HCT116 (cell line): ENCODE measurements at regions not wholly inside any gene's neighbourhood (a gene's known extent, or its start where the extent isn't known, plus 50 kb on each side); places are given as distances from the start of the nearest gene placed in this dataset.

ENCODE experiments used
- ATAC-seq: fragments of 200-7000 bp; cut with Tn5 transposase; 2 replicates; pipeline ENCODE4 v1.9.1; 2020; ENCODE audit warnings: mild to moderate bottlenecking, moderate library complexity
- BruUV-seq: library from RNA; stranded (reverse); fragments of 400-500 nt; replicated peaks from 2 replicates; lab custom pipeline; 2021; lab: Mats Ljungman, UMichigan
- CTCF ChIA-PET: fragments of 300-600 bp; sonication (Branson Sonifier 250); formaldehyde crosslinking; loops from one replicate; lab custom pipeline; 2021; ENCODE audit warnings: antibody characterized with exemption; lab: Charles Lee
- POLR2A ChIA-PET: fragments of 300-600, 350-600 bp; sonication (Branson Sonifier 250); formaldehyde crosslinking; loops from one replicate; lab custom pipeline; 2021; ENCODE audit warnings: antibody characterized with exemption; lab: Charles Lee
- RAD21 ChIA-PET, 2 experiments: fragments of 300-600 bp; sonication (Branson Sonifier 250); formaldehyde crosslinking; loops; one replicate each; lab custom pipeline; 2023; ENCODE audit warnings: low total read pairs in 2 of 2; ENCODE audit not compliant: uncharacterized antibody in 2 of 2, unreplicated experiment in 2 of 2, low non-redundant PET in 1 of 2; lab: Charles Lee
- DNase-seq: peaks from one replicate; pipeline ENCODE4 v3.0.0-alpha.2; 2010; ENCODE audit warnings: low read depth, low spot score
- H2AFZ ChIP-seq: fragments of 200-600 bp; shearing (Covaris generic), sonication (generic); 2 replicates; pipeline ENCODE4 v1.6.1; 2017; ENCODE audit warnings: low read depth, mixed run types, mixed read lengths, antibody characterized with exemption, low read length; ENCODE audit not compliant: poor library complexity, severe bottlenecking
- H3K27ac ChIP-seq: 2 replicates; pipeline ENCODE4 v1.5.1; 2012; ENCODE audit warnings: low read depth, low read length
- H3K27me3 ChIP-seq: fragments of 200-600 bp; sonication (generic); 2 replicates; pipeline ENCODE4 v1.6.1; 2016; ENCODE audit warnings: mixed run types, low read length, mixed read lengths; ENCODE audit not compliant: insufficient read depth
- H3K36me3 ChIP-seq, 2 experiments: fragments of 200-500 bp in 1 of 2; fragments of 200-600 bp in 1 of 2; sonication (Bioruptor generic) in 1 of 2; sonication (generic) in 1 of 2; 2 replicates each; pipeline versions ENCODE4 v1.5.1 to v1.6.1; 2014 to 2016; ENCODE audit warnings: low read length in 2 of 2, inconsistent platforms in 1 of 2, mixed read lengths in 1 of 2, mixed run types in 1 of 2; ENCODE audit not compliant: insufficient read depth in 2 of 2, control insufficient read depth in 1 of 2
- H3K4me1 ChIP-seq, 2 experiments: fragments of 200-600 bp in 1 of 2; sonication (generic) in 1 of 2; 2 replicates each; pipeline versions ENCODE4 v1.5.1 to v1.6.1; 2012 to 2017; ENCODE audit warnings: low read length in 2 of 2, inconsistent platforms in 1 of 2, mild to moderate bottlenecking in 1 of 2, mixed read lengths in 1 of 2, mixed run types in 1 of 2, moderate library complexity in 1 of 2; ENCODE audit not compliant: insufficient read depth in 2 of 2, control insufficient read depth in 1 of 2
- H3K4me2 ChIP-seq: fragments of 200-600 bp; sonication (generic); 2 replicates; pipeline ENCODE4 v1.6.1; 2017; ENCODE audit warnings: mixed run types, low read length, mixed read lengths
- H3K4me3 ChIP-seq, 2 experiments: fragments of 200-600 bp in 1 of 2; sonication (generic) in 1 of 2; replicated peaks in 1 of 2; 2 replicates each; pipeline ENCODE4 v1.5.1; 2011 to 2016; ENCODE audit warnings: low read length in 2 of 2, control low read depth in 1 of 2, low read depth in 1 of 2, mild to moderate bottlenecking in 1 of 2, mixed read lengths in 1 of 2, mixed run types in 1 of 2
- H3K79me2 ChIP-seq: fragments of 200-600 bp; sonication (generic); 2 replicates; pipeline ENCODE4 v1.6.1; 2017; ENCODE audit warnings: mild to moderate bottlenecking, mixed run types, low read length, moderate library complexity, mixed read lengths; ENCODE audit not compliant: insufficient read depth
- H3K9ac ChIP-seq: fragments of 200-600 bp; sonication (generic); 2 replicates; pipeline ENCODE4 v1.6.1; 2016; ENCODE audit warnings: low read length, mixed read lengths
- H3K9me2 ChIP-seq: fragments of 200-600 bp; sonication (generic), shearing (Covaris generic); 2 replicates; pipeline ENCODE4 v1.6.1; 2017; ENCODE audit warnings: mixed run types, mild to moderate bottlenecking, moderate library complexity; ENCODE audit not compliant: insufficient read depth
- H3K9me3 ChIP-seq, 2 experiments: fragments of 200-500 bp in 1 of 2; fragments of 200-600 bp in 1 of 2; sonication (Bioruptor generic) in 1 of 2; sonication (generic) in 1 of 2; 2 replicates each; pipeline ENCODE4 v1.6.1; 2014 to 2017; ENCODE audit warnings: low read length in 2 of 2, mixed read lengths in 2 of 2, inconsistent platforms in 1 of 2, low read depth in 1 of 2, mild to moderate bottlenecking in 1 of 2, mixed run types in 1 of 2, moderate library complexity in 1 of 2; ENCODE audit not compliant: control insufficient read depth in 1 of 2, insufficient read depth in 1 of 2
- H4K20me1 ChIP-seq: fragments of 200-600 bp; sonication (generic), shearing (Covaris generic); 2 replicates; pipeline ENCODE4 v1.6.1; 2017; ENCODE audit warnings: mixed run types, mild to moderate bottlenecking, moderate library complexity; ENCODE audit not compliant: insufficient read depth
- CEBPB ChIP-seq: IDR thresholded peaks from 2 replicates; pipeline ENCODE4 v1.6.1; 2012; ENCODE audit warnings: low read depth
- POLR2AphosphoS5 ChIP-seq: IDR thresholded peaks from 2 replicates; pipeline ENCODE4 v1.6.1; 2011; ENCODE audit warnings: mild to moderate bottlenecking, low read depth, low read length, moderate library complexity
- RAD21 ChIP-seq: IDR thresholded peaks from 2 replicates; pipeline ENCODE4 v1.6.1; 2012; ENCODE audit warnings: low read depth, mild to moderate bottlenecking
- SP1 ChIP-seq: IDR thresholded peaks from 2 replicates; pipeline ENCODE4 v1.6.1; 2012; ENCODE audit warnings: low read depth
- SRF ChIP-seq: IDR thresholded peaks from 2 replicates; pipeline ENCODE4 v1.6.1; 2012; ENCODE audit warnings: low read depth
- TCF7L2 ChIP-seq: IDR thresholded peaks from 2 replicates; pipeline ENCODE4 v1.7.0; 2011; ENCODE audit warnings: borderline replicate concordance, inconsistent platforms; ENCODE audit not compliant: insufficient read depth, insufficient read length; ENCODE audit errors: extremely low read depth
- YY1 ChIP-seq: IDR thresholded peaks from 2 replicates; pipeline ENCODE4 v1.6.1; 2011; ENCODE audit warnings: low read length, low read depth, moderate library complexity, mild to moderate bottlenecking; ENCODE audit not compliant: insufficient replicate concordance; ENCODE audit errors: extremely low read depth
- ZBTB33 ChIP-seq: IDR thresholded peaks from 2 replicates; pipeline ENCODE4 v1.6.1; 2011; ENCODE audit warnings: mild to moderate bottlenecking, low read length, moderate library complexity; ENCODE audit not compliant: insufficient replicate concordance; ENCODE audit errors: extremely low read depth
- ZFX ChIP-seq: fragments of 450-650 bp; IDR thresholded peaks from 2 replicates; pipeline ENCODE4 v1.6.1; 2017
- intact Hi-C: fragments of 100-400 bp; cut with micrococcal nuclease; formaldehyde crosslinking; loops from 2 replicates; pipeline ENCODE4 v1.10.0; 2022
- TF ChIP-seq, protein P1 (sequence below), 3 experiments: fragments of 200-600 bp in 1 of 3; sonication (generic) in 1 of 3; IDR thresholded peaks in 2 of 3; conservative IDR thresholded peaks in 1 of 3; 2 replicates each; pipeline ENCODE4 v1.5.1; 2012 to 2017; ENCODE audit warnings: low read depth in 2 of 3, low read length in 2 of 3, antibody characterized with exemption in 1 of 3, borderline replicate concordance in 1 of 3, control low read depth in 1 of 3, mild to moderate bottlenecking in 1 of 3, mixed read lengths in 1 of 3, mixed run types in 1 of 3, moderate library complexity in 1 of 3; ENCODE audit not compliant: insufficient read depth in 1 of 3
- TF ChIP-seq, protein P2 (sequence below): IDR thresholded peaks from 2 replicates; pipeline ENCODE4 v1.6.1; 2012; ENCODE audit warnings: low read depth

DNA sequence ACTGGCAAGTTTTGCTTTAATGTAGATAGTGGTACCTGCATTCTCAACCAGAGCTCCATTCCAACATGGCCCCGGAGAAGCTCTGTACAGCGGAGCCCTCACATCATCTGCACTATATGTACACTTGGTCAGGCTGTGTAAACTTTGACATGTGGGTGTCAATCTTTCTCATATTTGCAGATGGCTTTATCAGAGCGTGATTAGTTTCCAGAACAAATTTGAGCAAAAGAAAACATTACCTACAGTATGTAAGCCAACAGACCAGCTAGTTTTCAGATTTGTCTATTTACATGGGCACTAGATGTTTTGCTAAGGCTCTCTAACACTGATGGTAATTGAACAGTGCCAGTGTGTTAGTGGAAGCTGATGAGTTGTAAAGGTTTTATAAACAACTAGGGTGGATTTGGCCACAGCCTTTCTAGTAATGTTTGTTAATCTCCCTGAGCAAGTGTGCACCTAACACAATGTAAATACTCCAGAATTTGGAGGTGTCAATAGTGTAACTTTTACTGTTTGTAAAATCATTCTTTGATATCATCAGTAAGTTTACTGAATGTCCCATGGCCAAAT is 131.8 kb downstream of the FOXA2 start:
- H3K4me1 ChIP-seq: no peaks in the 10 kb centered on the region
- H2AFZ ChIP-seq: no peak overlapping the region
- no peak overlapping the region for H3K4me2 ChIP-seq
- POLR2A ChIA-PET: interaction anchor here (1.0 kb wide), 1 partner anchor 10 kb away, joined by 4 read pairs; no protein-coding TSS in a partner anchor
- no peak for TF ChIP-seq SP1
- no peak for TF ChIP-seq TCF7L2
- no peak for TF ChIP-seq ZFX
- TF ChIP-seq, protein P1, sequence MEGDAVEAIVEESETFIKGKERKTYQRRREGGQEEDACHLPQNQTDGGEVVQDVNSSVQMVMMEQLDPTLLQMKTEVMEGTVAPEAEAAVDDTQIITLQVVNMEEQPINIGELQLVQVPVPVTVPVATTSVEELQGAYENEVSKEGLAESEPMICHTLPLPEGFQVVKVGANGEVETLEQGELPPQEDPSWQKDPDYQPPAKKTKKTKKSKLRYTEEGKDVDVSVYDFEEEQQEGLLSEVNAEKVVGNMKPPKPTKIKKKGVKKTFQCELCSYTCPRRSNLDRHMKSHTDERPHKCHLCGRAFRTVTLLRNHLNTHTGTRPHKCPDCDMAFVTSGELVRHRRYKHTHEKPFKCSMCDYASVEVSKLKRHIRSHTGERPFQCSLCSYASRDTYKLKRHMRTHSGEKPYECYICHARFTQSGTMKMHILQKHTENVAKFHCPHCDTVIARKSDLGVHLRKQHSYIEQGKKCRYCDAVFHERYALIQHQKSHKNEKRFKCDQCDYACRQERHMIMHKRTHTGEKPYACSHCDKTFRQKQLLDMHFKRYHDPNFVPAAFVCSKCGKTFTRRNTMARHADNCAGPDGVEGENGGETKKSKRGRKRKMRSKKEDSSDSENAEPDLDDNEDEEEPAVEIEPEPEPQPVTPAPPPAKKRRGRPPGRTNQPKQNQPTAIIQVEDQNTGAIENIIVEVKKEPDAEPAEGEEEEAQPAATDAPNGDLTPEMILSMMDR (IDR thresholded peaks at IDR 0.05 in 2 of 3, conservative IDR thresholded peaks at IDR 0.05 in 1 of 3; ENCODE audit: borderline replicate concordance in 1 of 3, insufficient read depth in 1 of 3, low read depth in 2 of 3, low read length in 2 of 3): no peak
- TF ChIP-seq, protein P2, sequence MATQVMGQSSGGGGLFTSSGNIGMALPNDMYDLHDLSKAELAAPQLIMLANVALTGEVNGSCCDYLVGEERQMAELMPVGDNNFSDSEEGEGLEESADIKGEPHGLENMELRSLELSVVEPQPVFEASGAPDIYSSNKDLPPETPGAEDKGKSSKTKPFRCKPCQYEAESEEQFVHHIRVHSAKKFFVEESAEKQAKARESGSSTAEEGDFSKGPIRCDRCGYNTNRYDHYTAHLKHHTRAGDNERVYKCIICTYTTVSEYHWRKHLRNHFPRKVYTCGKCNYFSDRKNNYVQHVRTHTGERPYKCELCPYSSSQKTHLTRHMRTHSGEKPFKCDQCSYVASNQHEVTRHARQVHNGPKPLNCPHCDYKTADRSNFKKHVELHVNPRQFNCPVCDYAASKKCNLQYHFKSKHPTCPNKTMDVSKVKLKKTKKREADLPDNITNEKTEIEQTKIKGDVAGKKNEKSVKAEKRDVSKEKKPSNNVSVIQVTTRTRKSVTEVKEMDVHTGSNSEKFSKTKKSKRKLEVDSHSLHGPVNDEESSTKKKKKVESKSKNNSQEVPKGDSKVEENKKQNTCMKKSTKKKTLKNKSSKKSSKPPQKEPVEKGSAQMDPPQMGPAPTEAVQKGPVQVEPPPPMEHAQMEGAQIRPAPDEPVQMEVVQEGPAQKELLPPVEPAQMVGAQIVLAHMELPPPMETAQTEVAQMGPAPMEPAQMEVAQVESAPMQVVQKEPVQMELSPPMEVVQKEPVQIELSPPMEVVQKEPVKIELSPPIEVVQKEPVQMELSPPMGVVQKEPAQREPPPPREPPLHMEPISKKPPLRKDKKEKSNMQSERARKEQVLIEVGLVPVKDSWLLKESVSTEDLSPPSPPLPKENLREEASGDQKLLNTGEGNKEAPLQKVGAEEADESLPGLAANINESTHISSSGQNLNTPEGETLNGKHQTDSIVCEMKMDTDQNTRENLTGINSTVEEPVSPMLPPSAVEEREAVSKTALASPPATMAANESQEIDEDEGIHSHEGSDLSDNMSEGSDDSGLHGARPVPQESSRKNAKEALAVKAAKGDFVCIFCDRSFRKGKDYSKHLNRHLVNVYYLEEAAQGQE: no peak
- no peak for TF ChIP-seq SRF
- TF ChIP-seq YY1: no peak
- no peak for TF ChIP-seq RAD21
- TF ChIP-seq ZBTB33: no peak
- TF ChIP-seq POLR2AphosphoS5: no peak
- TF ChIP-seq CEBPB: no peak
- CTCF ChIA-PET: interaction anchor here (0.7 to 1.7 kb wide), 9 partner anchors 9 to 134 kb away, joined by 3 to 10 read pairs (median 4); no protein-coding TSS in a partner anchor
- BruUV-seq: no TSS peak
- peaks cover 3% of the 10 kb centered on the region; the same call in 1 of the 2 replicates for H3K27me3 ChIP-seq
- intact Hi-C loops: loop anchor here (1.0 to 5.0 kb wide), 2 partner anchors 113 to 230 kb away; no protein-coding TSS in a partner anchor
- H4K20me1 ChIP-seq: no peaks in the 10 kb centered on the region
- no peaks in the 10 kb centered on the region for H3K9me2 ChIP-seq
- DNase-seq (no peak), ATAC-seq (no peak)
- no peaks in the 10 kb centered on the region for H3K9me3 ChIP-seq
- H3K27ac ChIP-seq: no peak overlapping the region
- no peaks in the 10 kb centered on the region for H3K79me2 ChIP-seq
- RAD21 ChIA-PET: no interaction called here
- H3K9ac ChIP-seq: no peak overlapping the region
- no peak overlapping the region for H3K4me3 ChIP-seq
- no peaks in the 10 kb centered on the region for H3K36me3 ChIP-seq
